ENCODE measurements at regions not wholly inside any gene's neighbourhood (a gene's known extent, or its start where the extent isn't known, plus 50 kb on each side); places are given as distances from the start of the nearest gene placed in this dataset.

- no peak for DNase-seq
Observed at GRCh38 chr3:193829781-193830180, 236.8 kb downstream of the OPA1 start.

DNA sequence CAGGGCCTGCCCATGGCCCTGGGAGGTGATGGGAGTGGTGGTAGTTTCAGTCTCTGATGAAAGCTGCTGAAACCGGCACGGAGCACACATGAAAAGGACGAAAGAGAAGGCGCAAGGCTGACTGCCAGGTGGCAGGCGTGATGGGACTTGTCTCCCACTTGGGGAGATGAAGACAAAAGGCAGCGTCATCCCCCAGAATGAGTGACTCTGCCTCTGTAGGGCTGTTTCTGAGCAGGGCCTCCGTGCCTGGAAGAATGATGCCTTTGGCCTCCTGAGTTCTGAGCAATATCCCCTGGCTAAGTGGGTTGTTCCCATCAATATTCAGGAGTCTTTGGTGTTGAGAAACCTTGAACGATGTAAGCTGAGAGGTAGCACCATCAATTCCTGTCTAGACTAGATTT is 237.8 kb downstream of the OPA1 start:
- no peak for DNase-seq

- DNase-seq, result peak; percentile 65
Observed at GRCh38 chr3:193831495-193832455, 238.8 kb downstream of the OPA1 start.

GRCh38 chr3:193832833-193833413 is 239.9 kb downstream of the OPA1 start:
- DNase-seq, result no peak

- DNase-seq, result no peak
Observed at GRCh38 chr3:193833592-193833991, 240.6 kb downstream of the OPA1 start.

- DNase-seq, result no peak
Observed at GRCh38 chr3:193835414-193835813, 242.4 kb downstream of the OPA1 start.

GRCh38 chr3:193836511-193836910 is 243.5 kb downstream of the OPA1 start:
- DNase-seq, result no peak

DNA sequence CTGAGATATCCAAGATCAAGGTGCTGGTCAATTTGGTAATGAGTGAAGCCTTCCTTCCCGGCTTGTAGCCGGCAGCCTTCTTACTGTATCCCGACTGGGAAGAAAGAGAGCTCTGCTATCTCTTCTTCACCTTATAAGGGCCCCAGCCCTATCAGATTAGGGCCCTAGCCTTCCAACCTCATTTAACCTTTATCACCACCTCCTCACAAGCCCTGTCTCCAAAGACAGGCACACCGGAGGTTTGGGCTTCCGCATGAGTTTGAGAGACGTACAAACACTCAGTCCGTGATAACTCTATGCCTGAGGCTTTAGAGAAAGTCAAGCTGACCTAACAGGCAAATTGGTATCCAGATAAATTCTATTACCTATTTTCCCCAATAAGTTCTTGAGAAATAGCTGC is 243.9 kb downstream of the OPA1 start:
- no peak for DNase-seq

- no peak for DNase-seq
Observed at GRCh38 chr3:193837347-193837827, 244.4 kb downstream of the OPA1 start.

DNA sequence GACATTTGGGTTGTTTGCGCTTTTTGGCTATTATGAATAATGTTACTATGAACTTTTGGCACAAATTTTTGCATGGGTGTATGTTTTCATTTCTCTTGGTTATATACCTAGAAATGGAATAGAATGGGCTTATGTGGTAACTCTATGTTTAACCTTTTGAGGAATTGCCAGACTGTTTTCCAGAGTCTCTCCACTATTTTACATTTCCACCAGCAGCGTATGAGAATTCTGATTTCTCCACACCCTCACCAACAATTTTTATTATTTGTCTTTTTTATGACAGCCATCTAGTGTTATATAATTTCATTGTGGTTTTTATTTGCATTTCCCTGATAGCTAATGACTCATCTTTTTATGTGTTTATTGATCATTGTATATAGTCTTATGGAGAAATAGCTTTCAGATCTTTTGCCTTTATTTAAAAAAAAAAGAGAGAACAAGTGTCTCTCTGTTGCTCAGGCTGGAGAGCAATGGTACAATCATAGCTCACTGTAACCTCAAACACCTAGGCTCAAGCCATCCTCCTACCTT is 247.2 kb downstream of the OPA1 start:
- no peak for DNase-seq

DNA sequence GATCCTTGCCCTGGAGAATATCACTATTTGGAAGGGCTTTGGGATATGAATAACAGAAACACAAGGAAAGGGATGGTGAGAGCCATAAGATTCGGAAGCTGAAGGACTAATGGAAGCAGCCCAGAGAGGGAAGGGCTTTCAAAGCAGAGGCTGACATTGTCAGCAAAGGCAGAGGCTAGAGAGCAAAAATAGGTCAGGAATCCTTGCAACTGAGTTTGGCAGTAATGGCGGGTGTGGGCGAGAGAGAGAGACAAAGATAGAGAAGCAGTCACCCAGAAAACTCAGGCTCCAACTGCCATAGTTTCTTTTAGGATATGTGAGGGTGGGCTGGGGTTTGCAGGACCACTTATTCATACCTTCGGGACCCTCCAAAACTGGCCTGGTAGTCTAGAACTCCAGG is 248.6 kb downstream of the OPA1 start:
- DNase-seq, result no peak

GRCh38 chr3:193842029-193842798 is 249.2 kb downstream of the OPA1 start:
- DNase-seq, result no peak

DNA sequence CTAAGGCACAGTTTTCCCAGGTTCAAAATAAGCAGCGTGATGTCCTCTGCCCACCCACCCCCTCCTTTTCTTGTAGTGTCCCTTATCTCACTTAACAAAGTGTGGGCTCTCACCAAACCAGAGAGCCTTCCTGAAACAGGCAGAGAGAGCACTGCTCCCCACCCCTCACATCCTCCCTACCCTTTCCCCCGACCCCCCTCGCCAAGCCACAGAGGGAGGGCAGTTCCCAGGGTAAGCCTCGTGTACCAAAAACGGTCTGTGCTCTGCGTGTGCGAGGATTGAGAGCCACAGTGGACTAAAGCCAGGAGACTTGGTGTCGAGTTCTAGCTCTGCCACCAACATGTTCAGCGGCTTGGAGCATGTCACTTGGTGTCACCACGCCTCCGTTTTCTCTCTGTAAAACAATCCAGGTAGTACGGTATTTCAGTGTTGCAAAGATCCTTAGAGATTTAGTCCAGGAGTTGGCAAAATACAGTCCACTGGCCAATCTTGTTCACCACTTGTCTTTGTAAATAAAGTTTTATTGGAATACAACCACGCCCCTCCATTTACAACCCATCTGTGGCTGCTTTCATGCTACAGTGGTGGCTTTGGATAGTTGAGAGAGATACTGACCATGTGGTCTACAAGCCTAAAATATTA is 249.9 kb downstream of the OPA1 start:
- no peak for DNase-seq

DNA sequence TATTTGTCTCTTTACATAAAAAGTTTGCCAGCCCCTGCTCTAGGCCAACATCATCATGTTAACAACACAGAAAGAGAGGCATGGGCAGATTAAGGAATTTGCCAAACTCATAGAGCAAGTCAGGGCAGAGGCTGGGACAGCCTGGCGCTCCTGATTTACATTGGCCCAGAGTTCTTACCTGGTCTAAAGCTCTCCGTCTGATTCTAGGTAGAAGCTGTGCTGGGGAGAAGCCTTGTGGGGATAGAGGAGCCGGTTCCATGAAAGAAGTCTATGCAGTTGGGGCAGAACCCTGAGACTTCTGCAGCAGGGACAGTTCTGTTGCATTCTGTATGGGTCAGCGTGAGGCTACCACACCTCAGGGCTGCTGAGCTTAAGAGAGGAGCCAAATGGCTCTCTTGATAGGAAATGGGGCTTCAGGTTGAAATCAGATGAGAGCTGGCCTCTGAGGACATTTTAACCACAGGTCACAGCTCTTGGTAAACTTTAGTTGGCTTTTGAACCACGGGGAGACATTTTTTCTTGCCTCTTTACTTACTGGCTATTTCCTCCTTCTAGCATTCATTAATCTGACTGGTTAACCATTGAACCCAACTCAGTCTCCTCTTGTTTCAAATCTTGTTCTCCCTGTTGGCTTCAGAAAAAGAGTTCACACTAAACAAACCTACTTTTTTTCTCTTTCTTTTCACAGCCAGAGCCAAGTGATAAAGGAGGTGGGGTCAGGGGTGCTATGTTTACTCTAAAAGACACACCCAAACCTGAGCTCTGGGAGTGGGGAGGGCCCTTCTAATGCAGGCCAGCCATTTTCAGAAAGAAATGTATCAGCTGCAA is 250.7 kb downstream of the OPA1 start:
- peak; percentile 72 for DNase-seq

- DNase-seq, result no peak
Observed at GRCh38 chr3:193844472-193844871, 251.5 kb downstream of the OPA1 start.

- no peak for DNase-seq
Observed at GRCh38 chr3:193845144-193845543, 252.1 kb downstream of the OPA1 start.

- no peak for DNase-seq
Observed at GRCh38 chr3:193846569-193846968, 253.6 kb downstream of the OPA1 start.

DNA sequence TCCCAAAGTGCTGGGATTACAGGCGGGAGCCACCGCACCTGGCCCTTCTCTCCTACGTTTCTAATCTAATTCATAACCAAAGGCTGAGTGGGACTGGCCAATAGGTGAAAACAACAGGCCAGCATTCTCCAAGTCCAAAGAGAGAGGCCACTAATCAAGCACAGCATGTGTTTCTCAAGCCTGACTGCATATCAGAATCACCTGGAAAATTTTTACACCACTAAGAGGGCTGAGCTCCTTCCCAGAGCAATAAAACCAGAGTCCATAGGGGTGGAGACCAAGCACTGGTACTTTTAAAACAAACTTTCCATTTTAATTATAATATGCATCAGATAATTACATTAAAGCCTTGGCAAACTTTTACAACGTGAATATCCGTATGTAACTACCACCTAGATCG is 254.4 kb downstream of the OPA1 start:
- DNase-seq, result no peak

- DNase-seq, result no peak
Observed at GRCh38 chr3:193848547-193848946, 255.5 kb downstream of the OPA1 start.

DNA sequence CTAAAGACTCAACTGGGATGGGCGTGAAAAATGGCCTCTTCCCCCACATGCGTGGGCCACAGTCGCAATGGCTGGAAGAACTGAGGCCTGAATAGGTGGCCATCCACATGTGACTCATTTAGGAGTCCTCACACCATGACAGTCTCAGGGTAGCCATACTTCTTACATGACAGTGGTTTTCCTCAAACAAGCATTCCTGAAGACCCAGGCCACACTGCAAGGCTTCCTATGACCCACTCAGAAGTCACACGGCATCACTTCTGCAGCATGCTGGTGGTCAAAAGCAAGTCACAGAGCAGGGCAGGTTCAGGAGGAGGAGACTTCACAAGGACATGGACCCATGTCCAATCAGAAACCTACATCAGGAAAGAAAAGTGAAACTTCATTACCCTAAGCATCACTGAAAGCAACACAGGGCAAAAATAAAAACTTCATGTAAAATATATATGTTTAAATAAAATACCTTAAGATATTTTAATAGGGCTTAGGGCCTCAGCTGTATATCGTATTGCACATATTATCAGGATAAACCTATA is 257.1 kb downstream of the OPA1 start:
- no peak for DNase-seq

- no peak for DNase-seq
Observed at GRCh38 chr3:193851428-193851847, 258.4 kb downstream of the OPA1 start.
